Ammon's horn (tissue), 1 donor: ENCODE measurements at regions not wholly inside any gene's neighbourhood (a gene's known extent, or its start where the extent isn't known, plus 50 kb on each side); places are given as distances from the start of the nearest gene placed in this dataset.
"Not testable (repeated sequence)": the region's sequence is repeated elsewhere in the genome, so short reads cannot be mapped to it uniquely, and the experiment has no call there.

Experiments
- DNase-seq: peaks from one replicate; pipeline ENCODE4 v3.0.0-alpha.2; 2016; ENCODE audit warnings: low spot score

DNA sequence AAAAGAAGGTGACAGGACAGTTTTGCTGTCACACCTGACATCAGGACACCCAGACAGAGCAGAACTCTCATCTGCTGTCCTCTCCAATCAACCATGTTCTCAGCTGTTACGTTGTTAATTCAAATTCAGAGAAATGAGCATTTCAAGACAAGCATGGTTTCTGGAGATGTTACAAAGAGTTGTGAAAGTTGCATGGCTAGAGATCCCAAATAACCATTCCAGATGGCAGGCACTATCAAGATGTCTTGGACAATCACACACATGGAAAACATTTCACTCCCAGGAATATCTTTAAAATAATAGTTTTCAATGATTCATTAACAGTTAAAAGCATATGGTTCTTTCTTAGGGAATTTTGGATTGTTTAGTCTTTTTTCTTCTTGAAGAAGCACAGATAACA, 533.1 kb downstream of the AGTPBP1 start:
- DNase-seq, result no peak

DNA sequence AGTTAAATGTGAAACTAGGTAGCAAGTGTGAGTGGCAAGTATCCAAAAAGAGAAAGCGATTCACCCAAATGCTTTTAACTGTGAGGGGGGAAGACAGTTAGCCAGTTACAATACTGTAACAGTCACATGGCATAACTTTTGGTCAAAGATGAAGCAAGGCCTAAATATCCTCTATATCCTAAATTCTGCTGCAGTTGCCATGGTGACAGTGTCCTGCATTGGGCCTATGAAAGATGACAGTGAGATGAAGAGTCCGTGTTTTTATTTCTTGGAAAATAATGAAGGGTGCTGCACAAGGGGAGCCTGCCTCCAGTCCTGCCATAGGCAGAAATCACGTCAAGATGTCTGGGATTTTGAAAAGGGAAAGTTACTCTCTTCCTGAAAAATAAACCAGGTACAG, 534.6 kb downstream of the NTRK2 start:
- no peak for DNase-seq

DNA sequence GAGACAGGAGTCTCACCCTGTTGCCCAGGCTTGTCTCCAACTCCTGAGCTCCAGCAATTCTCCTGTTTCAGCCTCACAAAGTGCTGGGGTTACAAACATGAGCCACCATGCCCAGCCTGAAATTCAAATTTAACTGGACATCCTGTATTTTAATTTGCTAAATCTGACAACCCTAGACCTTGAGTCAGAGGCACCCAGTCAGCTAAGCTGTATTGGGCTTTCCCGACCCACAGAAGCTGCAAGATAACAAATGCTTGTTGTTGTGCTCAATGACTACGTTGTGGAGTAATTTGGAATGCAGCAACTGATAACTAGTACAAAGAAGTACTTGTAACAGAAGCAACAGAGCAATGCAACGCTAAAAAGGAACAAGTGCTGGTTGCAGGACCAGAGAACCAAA, 533.1 kb downstream of the NTRK2 start:
- peak; percentile 79 for DNase-seq

DNA sequence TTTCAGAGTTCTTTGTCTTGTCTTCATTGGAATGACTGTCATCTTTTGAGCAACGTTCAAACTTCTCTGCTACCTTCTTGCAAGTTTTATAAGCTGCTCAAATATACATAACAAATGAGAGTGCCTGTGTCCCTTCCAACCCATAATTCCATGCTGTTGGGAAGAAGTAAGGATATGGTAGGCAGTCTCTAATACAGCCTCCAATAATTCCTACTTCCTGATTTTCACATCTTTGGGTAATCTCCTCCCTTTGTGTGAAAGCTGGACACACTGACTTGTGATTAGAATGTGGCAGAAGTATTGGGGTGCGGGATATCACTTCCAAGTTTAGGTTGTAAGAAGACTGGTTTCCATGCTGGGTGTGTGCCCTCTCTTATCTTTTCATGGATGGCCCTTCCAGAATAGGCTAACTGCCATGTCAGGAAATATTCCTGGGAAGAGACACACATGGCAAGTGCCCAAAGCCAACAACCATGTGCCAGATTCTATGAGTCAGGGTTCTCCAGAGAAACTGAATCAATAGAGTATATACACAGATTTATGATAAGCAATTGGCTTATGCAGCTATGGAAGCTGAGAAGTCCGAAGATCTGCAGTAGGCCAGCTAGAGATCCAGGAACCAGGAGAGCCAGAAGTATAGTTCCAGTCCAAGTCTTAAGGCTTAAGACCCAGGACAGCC, 531.3 kb downstream of the NTRK2 start:
- no peak for DNase-seq

DNA sequence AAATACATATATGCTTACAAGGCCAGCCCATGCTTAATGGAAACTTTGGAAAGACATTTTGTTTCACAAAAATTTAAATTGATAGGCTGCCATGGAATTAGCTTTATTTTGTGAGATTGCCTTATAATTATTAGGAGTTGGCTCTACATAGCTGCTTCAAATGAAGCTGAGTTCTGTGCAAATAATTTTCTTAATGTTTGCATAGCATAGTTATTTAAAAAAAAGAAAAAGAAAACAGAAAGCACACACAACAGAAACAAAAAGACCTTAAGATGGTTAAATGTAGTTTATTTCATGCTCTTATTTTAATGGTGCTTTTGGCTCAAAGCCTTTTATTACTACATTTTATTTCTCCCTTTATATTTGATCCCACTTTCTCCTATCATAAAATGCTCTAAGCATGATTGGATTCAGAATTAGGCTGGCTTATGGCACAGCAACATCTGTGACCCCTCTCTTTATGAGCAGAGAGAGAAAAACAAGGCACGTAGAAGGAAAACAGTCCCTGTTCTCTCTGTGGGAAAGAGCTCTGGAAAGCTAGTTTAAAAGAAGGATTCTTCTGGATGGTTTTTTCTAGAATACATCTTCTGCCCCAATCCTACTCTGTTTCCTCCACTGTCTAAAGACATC, 530.5 kb downstream of the NTRK2 start:
- no peak for DNase-seq

DNA sequence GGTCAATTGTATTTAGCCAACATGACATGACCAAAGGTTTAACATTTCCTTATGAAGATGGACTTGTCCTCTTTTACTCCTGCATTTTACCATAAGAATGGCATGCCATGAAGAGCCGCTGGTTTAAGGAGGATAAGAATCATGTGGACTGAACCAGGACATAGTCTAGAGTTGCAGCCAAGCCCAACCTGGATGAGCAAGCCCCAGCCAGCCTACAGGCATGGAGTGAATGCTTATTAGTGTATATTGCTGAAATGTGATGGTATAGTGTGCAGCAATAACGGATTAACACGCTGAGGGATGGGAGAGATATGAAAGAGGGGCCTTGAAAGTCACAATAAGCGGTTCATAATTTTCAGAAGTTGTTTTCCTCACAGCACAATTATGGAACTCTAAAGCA, 523.2 kb downstream of the NTRK2 start:
- no peak for DNase-seq

DNA sequence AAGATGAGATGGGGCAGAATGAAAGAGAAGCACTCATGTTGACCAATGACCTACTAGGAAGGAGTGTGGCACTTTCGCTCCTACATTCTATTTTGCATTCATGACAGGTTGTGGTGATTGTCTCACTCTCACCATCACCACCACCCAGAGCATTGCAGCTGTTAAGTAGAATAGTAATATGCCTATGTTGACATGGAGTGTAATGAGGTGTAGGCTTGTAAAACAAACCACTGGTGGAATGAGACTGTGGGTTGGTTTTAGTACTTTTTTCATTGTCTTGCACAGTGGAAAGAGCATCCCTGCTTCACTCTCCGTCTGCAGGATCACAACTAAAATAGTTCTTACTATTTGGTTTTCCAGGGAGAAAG, 516.7 kb downstream of the NTRK2 start:
- DNase-seq, result no peak

DNA sequence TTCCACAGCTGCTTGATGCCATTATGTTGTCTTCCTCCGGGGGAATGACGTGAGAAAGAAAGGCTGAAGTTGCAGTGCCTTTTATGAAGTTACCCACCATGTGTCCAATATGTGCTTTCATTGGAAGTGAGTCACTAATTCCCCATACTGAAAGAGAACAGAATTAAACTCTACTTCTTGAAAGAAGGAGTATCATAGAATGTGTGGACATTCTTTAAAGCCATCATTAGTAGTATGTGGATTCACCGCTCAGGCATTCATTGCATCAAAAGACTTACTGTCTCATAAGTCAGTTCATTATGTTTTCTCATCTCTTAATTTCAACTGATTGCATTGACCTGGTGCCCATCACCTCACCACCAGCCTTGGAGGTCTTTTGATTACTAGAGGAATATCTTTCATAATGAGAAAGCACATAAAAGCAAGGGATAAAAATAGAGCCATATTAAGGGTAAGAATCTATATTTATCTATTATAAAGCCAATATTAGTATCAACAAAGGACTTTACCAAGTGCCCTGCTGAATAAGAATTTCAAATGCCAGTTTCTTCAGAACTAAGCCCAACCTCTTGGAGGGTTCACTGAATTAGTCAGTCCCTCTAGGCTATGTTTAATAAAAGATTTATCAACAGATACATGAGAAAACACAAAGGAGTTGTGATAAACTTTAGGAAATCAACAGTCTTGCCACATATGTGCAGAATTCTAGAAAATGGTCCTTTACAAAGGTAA, 516.1 kb downstream of the NTRK2 start:
- no peak for DNase-seq

DNA sequence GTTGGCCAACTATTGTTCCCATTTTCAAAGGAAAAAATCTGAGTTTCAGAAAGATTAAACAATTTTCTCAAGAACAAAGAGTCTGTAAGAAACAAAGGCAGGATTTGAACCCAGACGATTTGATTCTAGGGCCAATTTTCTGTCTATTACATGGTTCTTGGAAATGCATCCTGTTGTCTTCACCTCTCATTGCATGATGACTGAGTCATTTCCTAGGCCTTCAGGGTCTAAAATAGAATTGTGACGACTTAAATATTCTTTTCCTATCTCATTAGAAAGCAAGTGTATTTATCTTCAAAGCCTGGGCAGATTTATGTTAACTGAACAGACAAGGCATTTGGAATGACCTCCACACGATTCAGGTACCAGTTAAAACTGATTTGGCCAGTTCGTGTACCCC, 512.9 kb downstream of the NTRK2 start:
- DNase-seq, result no peak

DNA sequence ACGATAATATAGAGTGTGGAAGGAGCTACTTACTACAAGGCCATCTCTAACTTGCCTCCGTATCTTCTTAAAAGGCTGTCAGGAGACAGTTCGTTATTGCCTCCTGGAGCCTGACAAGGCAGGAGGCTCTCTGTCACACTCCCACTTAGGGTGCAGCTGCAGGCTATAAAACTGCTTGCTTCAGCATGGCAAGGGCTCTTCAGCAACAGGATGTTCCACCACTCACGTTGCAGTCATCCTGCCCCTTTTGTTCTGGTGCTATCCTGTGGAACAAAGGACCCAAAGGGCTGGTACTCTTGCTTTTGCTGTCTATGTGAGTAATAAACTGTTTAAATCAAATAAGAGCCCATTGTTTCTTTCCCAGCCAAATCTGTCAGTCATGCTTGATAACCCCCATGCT, 508.9 kb downstream of the NTRK2 start:
- DNase-seq, result peak; percentile 34

DNA sequence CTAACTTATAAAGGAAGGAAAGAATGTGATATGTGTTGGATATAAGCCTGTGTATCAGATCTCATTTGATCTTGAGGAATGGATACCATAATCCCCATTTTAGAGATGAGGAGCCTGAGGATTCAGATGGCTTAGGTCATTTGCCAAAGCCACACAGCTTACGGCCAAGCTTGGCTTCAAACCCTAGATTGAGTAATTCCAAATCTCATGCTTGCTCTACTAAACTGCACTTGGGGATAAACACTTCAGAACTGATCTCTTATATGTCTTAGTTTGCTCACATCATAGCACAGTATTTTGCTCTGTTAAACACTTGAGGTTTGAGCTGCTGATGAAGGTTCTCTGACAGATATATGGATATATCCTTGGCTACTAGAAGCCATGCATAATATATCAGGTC, 504.4 kb downstream of the NTRK2 start:
- DNase-seq, result no peak

DNA sequence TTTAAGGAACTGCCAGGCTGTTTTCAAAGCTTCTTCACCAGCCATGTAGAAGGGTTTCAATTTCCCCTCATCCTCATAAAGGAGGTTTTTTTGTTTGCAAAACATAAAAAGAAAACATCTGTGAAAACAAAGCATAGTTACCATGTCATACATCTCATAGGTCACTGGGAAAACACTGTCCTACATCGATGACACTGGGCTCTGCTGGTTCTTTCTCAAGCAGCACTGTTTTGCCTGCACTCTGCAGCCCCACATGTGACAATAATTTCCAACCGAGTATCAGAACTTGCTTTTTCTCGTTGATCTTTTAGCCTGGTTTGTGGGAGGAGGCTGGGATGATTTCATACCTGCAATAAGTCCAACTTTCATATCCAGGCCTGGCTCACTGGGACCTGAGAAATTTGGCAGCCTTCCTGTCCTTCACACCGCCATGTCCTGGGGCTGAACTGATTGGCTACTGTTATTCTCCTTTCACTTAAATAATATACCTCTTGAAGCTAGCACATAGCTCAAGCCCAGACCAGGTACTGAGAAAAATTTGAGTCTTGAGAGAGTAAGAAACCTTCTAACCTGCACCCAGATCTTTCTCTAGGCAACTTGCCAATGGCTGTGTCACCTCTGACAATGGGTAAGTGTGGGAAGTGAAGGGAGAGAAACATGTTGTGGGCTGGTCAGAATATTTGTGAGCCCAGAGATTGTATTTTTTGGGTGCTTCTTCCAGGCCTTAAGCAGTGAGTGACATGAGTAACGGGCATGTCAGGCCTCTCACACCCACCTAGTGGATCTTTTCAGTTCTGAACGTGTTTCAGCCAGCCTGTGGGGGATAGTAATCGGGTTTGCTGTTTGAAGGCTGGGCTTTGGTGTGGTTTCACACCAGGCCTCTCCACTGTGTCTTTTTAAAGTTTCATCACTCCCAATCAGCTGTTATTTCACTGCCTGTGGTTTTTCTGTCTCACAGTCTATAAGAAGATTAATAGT, 502.8 kb downstream of the NTRK2 start:
- no peak for DNase-seq

DNA sequence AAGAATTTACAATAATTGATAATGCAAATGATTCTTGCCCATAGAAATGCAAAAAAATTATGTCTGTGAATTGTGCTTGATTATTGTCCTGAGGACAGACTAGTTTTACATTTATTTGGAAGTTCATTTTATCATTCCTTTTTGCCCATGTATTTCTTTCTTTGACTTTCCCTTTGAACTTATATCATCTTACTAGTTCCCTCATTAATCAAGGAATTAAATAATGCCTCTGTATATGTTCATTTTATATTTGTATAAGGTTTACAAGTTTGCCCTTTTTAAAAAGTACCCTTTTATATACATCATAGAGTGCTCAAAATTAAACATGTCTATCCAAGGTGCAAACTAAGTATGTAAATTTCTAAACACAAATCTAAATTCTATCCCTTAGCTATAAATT, 501.6 kb downstream of the NTRK2 start:
- DNase-seq, result no peak

DNA sequence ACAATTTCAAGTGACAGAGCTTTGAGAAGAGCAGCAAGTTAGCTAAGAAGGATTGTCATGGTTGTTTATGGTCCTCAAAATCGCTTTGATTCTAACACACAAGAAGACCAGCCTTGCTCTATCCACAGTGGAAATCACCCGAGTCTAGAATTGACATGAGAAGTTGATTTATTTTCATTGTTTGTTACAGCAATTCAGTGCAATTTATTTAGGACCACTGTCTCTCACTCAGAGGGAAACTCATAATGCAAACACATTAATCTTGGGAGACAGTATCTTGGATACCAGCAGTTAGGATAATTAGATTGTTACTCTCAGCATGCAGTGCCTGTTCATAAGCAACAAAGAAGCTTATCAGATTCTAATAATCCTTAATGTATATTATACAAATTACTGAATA, 498.9 kb downstream of the NTRK2 start:
- DNase-seq, result no peak

DNA sequence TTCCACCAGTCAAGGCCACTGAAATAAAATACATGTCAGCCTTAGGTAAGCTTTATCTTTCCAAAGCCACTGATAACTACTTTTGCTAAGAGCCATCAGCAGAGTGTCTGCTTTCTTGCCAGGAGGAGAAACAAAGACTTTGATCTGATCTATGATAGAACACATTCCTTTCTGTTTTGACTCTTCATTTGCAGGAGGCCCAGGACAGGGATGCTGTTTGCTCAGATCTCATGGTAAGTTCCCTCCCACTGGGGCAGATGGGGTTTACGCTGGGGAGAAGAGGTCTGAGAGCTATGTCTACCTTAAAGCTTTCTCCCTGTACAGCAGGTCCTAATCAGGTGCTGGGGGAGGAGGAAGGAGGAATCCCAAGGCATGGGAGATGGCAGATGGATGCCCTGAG, 497.6 kb downstream of the NTRK2 start:
- DNase-seq, result no peak

DNA sequence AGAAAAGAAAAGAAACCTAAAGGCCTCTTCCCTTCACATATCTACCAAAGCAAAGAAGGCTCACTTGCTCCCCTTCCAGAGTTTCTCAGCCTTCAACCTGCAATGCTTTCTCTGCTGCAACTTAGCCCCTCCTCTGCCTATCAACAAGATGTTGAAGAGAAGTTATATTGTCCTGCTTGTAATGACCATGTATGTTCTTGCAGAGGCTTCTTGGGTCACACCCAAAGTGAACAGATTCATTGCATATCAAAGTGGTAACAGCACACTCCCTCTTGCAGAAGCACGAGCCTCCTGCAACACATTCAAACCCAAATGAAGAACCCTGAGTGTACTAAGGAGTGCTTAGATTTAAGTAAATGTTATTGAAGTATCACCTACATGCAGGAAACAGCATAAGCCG, 494.3 kb downstream of the NTRK2 start:
- DNase-seq, result no peak

DNA sequence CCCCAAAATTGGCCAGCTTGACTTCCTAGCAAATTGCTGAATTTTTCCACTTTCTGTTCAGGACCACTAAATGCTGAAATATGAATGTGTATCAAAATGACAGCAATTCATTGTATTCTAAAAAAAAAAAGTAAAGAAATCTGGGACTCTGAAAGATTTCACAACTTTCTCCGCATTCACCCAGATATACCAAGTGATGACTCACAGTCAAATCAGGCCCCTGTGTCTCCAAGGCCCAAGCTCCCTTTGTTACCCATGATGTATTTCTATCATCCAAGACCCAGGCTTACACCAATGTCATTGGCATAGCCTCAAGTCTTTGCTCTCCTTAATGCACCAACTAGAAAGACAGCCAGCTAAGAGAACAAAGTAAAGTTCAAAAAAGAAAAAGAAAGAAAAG, 493.9 kb downstream of the NTRK2 start:
- no peak for DNase-seq

DNA sequence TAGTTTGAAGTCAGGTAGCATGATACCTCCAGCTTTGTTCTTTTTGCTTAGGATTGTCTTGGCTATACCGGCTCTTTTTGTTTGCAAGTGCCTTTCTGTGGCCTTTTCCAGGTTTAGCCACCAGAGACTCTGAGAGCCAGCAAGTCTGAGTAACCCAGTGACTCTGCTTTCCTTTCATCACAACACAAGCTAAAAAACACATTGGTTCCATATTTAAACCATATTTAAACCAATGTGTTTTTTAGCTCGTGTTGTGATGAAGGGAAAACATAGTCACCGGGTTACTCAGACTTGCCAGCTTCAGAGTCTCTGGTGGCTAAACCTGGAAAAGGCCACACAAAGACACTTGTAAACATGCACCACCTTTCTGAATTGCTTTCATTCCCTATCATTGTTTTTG, 493.3 kb downstream of the NTRK2 start:
- no peak for DNase-seq

DNA sequence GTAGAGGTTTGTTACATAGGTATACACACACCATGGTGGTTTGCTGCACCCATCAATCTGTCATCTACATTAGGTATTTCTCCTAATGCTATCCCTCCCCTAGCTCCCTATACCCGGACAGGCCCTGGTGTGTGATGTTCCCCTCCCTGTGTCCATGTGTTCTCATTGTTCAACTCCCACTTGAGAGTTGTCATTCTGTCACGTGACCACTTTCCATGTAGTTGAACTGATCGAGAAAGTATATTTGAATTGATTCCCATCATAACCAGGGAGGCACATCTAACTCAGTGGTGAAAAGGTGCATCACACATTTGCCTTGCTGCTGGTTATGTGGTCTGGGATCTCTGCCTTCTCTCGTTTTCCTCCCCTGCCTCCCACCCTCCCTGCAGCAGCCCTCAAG, 491.4 kb downstream of the NTRK2 start:
- DNase-seq, result not testable (repeated sequence)

DNA sequence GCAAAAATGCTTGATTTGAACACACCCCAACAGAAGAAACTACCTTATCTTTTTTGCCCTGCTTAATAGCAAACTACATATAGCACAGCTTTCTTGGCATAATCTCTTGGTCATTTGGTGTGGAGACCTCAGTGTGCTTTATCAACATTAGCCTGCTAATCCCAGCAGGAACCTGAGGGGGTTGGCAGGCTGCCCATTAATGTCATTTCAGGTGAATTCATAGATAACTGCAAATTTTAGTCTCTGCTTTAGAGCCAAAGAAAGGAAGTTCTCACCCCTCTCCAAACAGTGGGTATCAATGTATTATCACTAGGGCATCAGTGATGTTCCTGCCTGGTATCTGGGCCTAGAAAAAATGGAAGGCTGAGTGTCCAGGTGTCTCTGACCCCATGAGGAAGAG, 489.0 kb downstream of the NTRK2 start:
- no peak for DNase-seq

DNA sequence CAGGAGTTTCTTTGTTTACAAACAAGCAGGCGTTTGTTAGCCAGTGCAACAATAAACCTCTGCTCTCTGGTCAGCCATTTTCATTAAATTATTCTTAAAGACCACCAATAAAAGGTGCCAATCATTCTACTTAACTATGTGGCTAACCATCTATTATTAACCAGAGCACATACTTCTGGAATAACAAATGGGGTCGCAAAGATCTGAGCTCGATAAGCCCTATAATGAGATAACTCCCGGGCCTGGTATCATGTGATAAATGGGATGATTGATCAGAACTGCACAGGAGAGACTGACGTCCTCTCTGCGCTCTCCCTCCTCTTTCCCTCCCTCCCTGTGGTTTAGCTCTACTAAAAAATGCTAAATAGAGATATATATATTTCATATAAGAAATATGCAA, 488.2 kb downstream of the NTRK2 start:
- DNase-seq, result no peak

DNA sequence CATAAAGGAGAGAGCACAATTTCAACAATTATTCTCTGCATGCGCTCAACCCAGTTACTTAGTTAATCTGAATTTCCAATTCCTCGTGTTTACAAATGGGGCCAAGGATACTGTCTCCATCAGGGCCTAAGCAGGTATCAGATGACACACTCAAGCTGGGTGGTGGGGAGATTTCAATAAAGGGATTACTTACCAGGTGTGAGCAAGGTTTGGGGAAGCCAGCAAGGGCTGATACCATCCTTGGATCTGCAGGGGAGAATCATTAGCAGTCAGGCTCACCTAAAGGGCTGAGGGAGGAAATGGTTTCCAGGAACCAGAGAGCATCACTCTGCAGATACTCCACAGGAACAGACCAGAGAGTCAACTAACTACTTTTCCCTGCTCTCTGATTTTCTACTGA, 487.1 kb downstream of the NTRK2 start:
- DNase-seq, result no peak
